ENCODE measurements at regions not wholly inside any gene's neighbourhood (a gene's known extent, or its start where the extent isn't known, plus 50 kb on each side); places are given as distances from the start of the nearest gene placed in this dataset.

GRCh38 chr5:11962122-11962521, 57.9 kb upstream of the CTNND2 start:
- TF ChIP-seq CTCF (IDR thresholded peaks at IDR 0.05; ENCODE audit: low read depth, low read length, poor library complexity, severe bottlenecking), result no peak
- TF ChIP-seq EZH2phosphoT487 (IDR thresholded peaks at IDR 0.05; ENCODE audit: borderline replicate concordance, low read length), result no peak

Measured in DOHH2 (cell line).